GM19397 (cell line): ENCODE measurements at regions not wholly inside any gene's neighbourhood (a gene's known extent, or its start where the extent isn't known, plus 50 kb on each side); places are given as distances from the start of the nearest gene placed in this dataset.

ENCODE experiments used
- ATAC-seq: cut with Tn5 transposase; IDR thresholded peaks from one replicate; pipeline ENCODE4 v1.9.1; 2021; ENCODE audit warnings: mild to moderate bottlenecking, moderate library complexity; ENCODE audit not compliant: unreplicated experiment

DNA sequence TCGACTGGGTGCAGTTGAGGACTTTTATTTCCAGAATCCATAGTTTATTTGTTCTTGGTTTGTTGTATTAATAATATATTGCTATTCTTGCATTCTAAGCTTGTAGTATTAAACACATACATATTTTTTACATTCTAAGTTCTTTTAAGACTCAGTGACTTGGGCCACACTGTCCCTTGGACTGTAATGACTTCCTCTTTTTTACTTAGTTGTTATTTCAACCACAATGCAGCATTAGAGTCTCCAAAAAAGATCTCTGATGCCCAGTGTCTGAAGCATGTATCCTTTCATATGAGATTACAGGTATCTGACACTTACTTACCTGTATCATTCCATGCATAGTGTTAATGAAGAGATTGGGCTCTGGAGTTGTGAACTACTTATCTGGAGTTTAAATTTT, 864.9 kb upstream of the PCDH20 start:
- ATAC-seq = no peak

DNA sequence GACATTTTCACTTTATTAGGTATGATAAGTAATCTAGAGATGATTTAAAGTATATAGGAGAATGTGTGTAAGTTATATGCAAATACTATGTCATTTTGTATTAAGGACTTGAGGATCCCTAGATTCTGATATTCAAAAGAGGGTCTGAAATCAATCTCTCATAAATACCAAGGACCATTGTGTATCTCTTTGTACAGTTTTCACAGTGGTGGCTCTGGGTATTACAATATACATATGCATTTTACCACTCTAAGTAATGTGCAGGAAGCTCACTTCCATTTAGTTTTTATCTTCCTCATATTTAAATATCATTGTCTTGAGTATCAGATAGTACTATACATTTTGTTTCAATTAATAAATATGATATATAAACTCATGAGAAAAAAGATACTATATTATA, 862.6 kb upstream of the PCDH20 start:
- no peak for ATAC-seq

DNA sequence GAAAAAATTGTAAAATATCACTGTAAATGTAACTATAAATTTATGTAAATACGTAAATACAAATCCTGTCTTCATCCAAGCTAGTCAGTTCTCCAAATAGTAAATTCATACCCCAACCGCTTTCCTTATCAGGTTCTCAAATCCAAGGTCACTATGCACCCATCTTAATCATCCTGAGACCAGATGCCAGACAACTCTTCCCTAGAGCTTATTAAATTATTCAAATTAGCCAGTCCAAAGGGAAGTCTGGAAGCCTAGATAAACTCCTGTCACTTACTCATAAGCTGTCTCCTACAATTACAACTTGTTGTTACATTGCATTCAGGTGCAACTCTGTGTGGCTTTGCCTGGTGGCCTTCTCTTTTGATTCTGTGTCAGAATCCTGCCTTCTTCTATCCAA, 836.1 kb upstream of the PCDH20 start:
- ATAC-seq = no peak

DNA sequence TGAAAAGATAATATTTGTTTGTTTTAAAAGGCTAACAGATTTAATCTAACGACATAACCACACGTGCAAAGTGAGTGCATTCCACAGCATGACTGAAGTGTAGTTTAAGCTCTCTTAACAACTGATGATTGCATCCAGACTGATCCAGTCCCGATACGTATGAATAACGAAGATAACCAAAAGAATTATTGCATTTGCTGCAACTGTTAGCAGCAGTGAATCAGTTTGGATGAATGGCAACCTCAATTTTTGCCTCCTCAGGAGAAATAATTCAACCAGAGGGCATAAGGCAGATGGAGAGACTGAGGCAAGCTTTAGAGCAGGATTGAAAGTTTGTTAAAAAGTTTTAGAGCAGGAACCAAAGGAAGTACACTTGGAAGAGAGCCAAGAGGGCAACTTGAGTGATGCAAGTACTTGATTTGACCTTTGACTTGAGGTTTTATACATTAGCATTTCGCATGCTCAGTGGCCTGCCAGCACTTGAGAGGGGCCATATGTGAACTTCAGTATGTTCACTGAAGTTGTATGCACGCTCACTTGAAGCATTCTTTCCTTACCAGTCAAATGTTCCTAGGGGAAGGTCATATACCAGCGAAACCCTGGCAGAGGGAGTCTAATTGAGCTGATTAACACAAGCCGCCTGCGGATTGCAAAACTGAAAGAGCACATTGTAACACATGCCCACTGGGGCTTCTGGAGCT, 835.0 kb upstream of the PCDH20 start:
- no peak for ATAC-seq

DNA sequence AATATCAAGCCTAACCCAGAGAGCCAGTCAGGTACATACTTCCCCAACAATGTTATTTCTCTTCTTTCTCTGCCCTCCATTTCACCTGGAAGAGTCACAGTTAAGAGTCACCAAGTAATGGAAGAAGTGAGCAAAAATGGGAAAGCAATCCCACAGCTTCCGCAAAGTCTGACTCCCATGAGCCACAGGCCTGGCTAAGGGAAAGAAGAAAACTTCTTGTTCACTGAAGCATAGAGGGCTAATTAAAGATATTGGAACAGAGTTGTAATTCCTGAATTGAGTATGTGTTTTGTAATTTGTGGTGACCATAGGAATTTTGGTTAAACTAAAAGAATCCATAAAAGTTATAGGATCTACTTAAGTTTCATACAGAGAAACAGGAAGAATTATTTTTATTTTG, 830.9 kb upstream of the PCDH20 start:
- ATAC-seq = no peak

DNA sequence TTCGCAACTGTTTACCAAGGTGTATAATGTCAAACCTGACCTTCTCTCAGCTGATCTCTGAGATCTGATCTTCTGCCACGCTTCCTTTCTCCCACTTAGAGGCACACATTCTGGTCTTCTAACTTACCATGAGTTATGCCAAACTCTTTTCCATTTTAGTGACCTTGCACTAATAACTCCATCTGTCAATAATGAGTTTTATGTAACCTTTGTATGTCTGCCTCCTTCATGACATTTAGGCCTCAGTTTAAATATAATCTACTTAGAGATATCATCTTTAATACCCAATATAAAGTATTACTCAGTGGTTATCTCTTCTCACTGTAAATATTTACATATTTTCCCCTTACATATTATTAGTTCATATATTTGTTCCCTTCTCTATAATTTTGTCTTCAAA, 827.5 kb upstream of the PCDH20 start:
- ATAC-seq = no peak

DNA sequence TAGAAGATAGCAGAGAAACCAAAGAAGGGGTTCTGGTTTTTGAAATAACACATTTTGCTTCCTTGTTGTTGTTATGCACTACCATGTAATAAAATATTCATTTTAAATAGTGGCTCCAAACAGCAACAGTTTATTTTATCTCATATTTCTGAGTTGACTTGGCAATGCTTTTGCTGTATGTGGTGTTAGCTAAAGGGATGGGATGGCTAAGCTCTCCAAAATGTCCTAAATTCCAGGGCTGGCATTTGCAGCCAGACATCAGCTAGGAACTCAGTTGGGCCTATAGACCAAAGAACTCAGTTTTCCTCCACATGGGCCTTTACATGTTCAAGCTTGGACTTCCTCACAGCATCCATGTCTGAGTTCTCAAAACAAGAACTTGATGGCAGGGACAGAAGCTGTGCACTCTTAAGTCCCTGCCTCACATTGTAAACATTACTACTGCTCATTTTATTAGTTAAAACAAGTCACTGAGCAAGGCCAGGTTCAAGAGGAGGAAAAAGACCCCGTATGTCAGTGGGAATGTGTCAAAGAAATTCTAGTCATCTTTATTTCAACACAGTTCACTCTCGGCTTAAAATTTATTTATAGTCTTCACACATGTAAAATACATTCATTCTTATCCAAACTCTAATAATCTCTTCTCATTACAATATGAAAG, 819.3 kb upstream of the PCDH20 start:
- no peak for ATAC-seq

DNA sequence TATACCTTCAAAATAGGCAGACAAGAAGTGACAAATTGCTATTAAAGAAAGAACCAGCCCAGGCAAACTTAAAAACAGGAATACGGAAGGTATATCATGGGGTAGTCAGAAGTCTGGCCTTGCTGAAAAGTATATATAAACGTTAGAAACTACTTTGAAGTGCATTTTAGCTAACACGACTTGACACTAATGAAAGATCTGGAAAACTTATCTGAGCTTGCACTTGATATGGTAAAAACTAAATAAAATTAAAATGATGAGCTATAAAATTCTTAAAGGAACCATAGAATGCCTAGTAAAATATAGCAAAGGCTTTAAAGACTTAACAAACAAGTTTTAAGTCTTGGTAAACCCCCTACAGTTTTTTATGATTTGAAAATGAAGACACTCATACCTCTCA, 795.3 kb upstream of the PCDH20 start:
- ATAC-seq = no peak

DNA sequence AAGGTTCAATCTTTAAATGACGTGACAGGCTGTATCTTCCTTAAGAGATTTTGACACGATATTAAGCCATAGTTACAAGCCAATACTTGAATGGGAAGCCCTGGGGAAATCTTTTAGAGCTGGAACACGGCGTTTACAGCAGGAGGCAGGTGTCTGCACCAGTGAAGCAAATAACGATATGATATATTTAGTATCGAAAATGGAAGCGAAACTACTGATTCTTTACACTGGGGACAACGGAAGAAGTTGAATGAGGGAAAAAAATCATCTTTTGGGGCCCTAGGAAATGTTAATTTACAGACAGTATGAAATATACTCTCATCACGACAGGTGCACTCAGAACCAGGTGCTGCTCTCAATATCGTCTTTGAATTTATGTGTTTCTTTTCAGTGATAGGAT, 793.9 kb upstream of the PCDH20 start:
- no peak for ATAC-seq

DNA sequence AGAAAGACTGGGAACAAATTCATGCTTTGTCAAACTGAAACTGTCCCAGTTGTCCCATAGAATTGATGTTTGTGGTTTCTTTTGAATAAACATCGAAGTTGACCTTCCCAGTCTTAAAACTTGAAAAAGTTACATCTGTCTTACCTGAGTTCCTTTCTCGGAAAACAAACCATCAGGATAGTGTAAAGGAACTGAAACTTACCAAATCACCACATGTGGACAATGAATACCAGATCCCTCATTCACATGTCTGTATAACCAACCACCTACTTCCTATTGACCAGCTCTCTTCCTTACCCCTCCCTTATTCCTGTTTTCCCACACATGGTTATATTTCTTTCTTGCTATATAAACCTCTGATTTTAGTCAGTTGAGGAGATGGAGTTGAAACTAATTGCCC, 791.7 kb upstream of the PCDH20 start:
- ATAC-seq = no peak

DNA sequence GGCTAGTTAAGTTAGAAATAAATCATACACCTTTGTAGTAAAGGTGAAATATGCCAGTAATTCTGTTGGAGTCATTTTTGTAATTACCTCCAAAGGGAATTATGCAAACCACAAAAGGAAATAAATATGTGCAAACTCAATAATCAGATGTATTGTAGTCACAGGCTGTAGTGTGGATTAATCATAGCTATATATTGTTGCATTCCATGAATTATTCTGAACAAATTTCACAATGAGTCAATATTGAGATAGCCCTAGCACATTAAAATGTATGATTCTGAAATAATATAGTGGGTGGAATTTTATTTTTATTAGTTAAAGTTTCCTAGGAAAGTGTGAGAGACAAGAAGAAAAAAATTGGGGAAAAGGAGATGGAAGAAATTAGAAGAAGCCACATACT, 790.5 kb upstream of the PCDH20 start:
- no peak for ATAC-seq

DNA sequence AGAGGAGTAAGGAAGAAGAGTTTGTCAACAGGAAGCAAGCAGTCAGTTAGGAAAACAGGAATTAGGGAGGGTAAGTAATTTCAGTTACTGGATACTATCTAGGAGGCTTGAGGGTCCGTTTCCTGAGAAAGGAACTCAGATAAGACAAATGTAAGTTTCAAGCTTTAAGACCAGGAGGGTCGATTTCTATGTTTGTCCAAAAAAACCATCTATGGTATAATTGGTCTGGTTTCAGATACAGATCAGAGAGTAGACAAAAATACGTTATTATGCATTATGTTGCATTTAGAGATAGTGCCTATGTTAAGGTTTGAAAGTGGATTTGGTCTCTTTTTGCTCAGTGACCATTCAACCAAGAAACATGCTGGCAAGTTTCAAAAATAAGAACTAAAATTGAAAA, 789.6 kb upstream of the PCDH20 start:
- ATAC-seq = no peak

DNA sequence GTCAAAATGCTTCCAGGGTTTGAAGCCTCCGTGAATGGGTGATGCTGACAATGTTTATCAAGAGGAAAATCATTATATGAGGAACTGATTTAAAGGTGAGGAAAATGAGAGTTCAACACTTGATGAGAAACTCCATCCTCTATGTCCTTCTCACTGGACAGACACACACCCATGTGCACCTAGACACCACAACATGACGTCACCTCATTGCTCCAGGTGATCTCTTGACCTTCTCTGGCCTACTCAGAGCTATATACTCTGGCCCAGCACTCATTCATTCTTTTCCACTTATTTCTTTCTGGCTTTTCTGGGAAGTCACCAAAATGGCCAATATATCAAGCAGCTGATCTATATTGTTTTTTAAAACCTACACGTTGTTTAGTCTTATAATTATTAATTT, 778.7 kb upstream of the PCDH20 start:
- ATAC-seq = no peak

DNA sequence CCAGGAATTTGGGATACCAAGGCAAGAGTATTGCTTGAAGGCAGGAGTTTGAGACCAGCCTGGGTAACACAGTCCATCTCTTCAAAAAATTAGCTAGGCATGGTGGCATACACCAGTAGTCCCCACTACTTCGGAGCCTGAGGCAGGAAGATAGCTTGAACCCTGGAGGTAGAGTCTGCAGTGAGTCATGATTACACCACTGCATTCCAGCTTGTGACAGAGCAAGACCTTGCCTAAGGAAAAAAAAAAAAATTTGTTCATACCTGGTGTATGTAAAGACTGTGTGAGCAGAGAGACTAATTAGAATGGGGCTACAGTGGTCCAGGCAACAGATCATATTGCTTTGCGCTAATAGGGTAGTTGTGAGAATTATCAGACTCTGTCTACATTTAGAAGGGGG, 778.3 kb upstream of the PCDH20 start:
- no peak for ATAC-seq

DNA sequence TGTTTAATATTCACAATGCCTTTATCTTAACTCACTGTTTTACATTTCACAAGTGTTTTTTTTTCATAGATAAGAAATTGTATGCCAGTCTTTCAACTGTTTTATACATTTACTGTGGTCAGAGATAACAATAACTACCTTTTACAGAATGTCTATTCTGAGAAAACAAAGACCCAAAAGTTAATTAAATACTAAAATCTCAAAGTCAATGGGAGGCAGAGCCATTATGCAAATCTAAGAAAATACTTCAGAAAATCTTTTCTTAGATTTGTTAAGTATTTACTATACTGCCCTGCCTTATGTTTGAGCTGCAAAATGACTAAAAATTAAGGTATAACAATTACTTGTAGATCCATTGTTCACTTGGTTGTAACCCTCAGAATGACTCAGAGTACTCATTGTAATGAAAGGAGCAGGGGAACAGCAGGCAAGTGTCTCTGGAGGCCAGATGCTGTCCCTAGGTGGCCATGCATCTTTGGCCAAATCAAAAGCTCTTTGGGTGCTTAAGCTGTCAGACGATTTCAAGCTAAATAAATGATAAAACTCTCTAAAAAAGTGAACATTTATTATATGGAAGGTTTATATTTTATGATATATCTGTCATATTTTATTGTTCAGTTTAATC, 770.1 kb upstream of the PCDH20 start:
- no peak for ATAC-seq

DNA sequence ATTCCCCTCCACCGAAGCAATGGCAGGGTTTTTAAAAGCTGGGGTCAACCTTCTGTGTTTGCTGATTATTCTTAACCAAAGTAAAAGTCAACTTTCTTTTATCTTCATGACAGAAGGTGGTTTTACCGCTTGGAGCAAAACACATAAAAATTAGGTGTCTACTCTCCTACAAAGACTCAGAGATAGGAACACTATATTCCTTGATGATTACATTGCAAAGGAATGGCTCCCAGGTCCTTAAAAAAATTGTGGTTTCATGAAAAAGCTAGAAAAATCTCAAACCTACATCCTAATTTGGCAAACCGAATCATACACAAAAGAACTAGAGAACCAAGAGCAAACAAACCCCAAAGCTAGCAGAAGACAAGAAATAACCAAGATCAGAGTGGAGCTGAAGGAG, 760.4 kb upstream of the PCDH20 start:
- no peak for ATAC-seq

DNA sequence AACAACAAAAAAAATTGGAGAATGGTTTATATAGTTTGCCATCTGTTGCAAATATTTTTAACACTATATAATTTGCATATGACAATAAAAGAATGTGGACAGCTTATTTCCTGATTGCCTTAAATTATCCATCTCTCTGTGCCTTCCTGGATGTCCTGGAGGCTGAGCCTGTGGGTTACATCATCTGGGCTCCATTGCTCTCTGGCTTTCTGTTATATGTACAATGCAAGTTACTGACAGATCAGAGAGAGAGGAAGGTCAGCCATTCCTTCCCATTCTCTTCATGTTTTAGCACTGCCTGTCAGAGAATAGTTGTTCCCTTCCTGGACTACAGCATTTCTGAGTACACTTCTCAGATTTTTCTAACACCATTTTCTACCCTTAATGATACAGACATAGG, 758.3 kb upstream of the PCDH20 start:
- no peak for ATAC-seq

DNA sequence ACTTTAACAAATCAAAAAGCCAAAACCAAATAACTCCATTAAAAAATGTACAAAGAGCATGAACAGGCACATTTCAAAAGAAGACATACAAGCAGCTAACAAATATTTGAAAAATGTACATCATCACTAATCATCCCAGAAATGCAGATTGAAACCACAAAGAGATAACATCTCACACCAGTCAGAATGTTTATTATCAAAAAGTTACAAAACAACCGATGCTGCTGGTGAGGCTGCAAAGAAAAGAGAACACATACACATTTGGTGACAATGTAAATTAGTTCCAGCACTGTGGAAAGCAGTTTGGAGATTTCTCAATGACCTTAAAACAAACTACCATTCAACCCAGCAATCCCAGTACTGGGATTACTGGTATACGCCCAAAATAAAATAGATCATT, 756.0 kb upstream of the PCDH20 start:
- ATAC-seq = no peak

DNA sequence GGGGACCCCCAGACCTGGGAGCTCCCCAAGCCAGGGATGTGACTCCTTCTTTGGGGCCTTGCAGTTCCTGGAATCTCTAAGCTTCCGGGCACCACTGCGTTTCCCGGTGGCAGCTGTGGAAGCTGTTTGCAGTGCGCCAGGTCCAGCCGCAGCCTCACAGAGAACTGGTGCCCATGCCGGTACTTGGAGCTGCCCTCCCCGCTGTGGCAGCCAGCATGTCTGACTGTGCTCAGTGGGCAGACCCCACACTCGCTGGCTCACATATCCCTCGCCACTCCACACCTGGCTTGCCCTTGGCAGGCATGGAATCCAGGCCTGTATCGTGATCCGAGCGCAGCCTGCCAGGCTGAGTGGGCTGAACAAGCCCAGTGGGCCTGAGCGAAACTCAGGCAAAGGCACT, 753.2 kb upstream of the PCDH20 start:
- ATAC-seq = no peak

DNA sequence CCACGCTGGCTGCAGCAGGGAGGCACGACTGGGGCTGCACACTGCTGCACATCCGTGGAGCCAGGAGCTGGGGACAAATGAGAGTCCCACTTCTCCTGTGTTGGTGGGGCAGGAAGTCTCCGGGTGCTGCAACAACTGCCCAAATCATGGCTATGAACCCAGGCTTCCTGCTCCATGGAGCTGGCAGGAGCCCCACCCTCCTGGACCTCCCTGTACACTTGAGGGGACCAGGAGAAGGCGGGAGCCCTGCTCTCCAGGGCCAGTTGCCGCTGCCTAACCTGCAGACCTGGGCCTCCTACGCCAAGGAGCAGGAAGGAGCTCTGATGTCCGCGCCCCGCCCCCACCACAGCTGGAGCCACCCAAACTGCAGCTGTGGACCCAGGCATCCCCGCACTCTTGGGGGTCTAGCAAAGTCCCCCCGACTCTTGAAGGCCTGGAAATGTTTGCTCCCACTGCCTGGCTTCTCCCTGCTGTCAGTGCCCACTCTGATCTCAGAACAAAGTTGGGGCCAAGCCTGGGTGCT, 752.1 kb upstream of the PCDH20 start:
- no peak for ATAC-seq

DNA sequence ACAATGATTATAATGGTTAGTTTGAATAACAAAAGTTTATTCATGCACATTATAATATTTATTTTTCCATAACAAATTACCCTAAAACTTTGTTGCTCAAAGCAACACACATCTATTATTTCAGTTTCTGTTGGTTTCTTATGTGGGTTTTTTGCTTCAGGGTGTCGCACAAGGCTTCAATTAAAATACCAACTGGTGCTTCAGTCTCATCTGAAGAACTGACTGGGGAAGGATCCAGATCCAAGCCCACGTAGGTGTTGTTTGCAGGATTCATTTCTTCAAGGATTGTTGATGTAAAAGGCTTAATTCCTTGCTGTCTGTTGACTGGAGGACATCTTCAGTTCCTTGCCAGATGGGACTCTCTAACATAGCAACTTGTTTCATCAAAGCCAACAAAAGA, 747.2 kb upstream of the PCDH20 start:
- ATAC-seq = no peak

DNA sequence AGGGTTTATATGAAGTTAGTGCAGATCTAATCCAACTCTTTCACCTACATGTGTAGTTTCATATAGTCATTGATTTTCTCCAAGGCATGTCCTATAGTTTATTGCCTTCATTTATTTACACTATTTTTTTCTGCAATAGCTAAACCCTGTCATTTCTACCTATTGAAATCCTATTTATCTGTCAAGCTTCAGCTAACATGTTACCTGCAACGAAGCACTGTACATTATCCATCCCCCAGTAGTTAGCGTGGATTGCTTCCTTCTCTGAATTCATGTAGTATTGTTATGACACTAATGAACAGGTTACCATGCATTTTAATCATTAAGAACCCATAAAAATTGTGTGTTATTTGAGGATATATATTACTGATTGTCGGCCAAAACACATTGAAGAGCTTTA, 742.9 kb upstream of the PCDH20 start:
- no peak for ATAC-seq
